SK-N-SH treated with all-trans-retinoic acid at 6 μM for 48 hours (cell line): ENCODE measurements at regions not wholly inside any gene's neighbourhood (a gene's known extent, or its start where the extent isn't known, plus 50 kb on each side); places are given as distances from the start of the nearest gene placed in this dataset.

Experiments used
- ATAC-seq: fragments of 200-7000 bp; cut with Tn5 transposase; 3 replicates; pipeline ENCODE4 v1.9.1; 2020; ENCODE audit warnings: mild to moderate bottlenecking, moderate library complexity
- ARNTL ChIP-seq: fragments of 450-650 bp; formaldehyde crosslinking; IDR thresholded peaks from 2 replicates; pipeline ENCODE4 v1.5.0; 2020; ENCODE audit warnings: low read depth, mild to moderate bottlenecking, moderate library complexity, borderline replicate concordance
- BACH2 ChIP-seq: fragments of 250-450 bp; sonication (Bioruptor Pico); IDR thresholded peaks from 2 replicates; pipeline ENCODE4 v1.9.0; 2021; ENCODE audit warnings: mild to moderate bottlenecking, borderline replicate concordance
- CSDC2 ChIP-seq: fragments of 250-450 bp; sonication (Bioruptor Pico); IDR thresholded peaks from 2 replicates; pipeline ENCODE4 v1.5.0; 2020; ENCODE audit warnings: mild to moderate bottlenecking, moderate library complexity
- ESRRG ChIP-seq: fragments of 250-450 bp; sonication (Bioruptor Pico); IDR thresholded peaks from 2 replicates; pipeline ENCODE4 v1.6.1; 2021; ENCODE audit warnings: mild to moderate bottlenecking
- GLIS3 ChIP-seq: fragments of 250-450 bp; sonication (Bioruptor Pico); IDR thresholded peaks from 2 replicates; pipeline ENCODE4 v1.5.0; 2020; ENCODE audit warnings: mild to moderate bottlenecking, moderate library complexity
- OSR1 ChIP-seq: fragments of 250-450 bp; sonication (Bioruptor Pico); IDR thresholded peaks from 2 replicates; pipeline ENCODE4 v1.8.0; 2022; ENCODE audit warnings: moderate library complexity, mild to moderate bottlenecking, inconsistent platforms
- PPARA ChIP-seq: fragments of 250-450 bp; sonication (Bioruptor Pico); IDR thresholded peaks from 2 replicates; pipeline ENCODE4 v1.5.0; 2020; ENCODE audit warnings: mild to moderate bottlenecking, borderline replicate concordance
- RARB ChIP-seq: fragments of 250-450 bp; sonication (Bioruptor Pico); IDR thresholded peaks from 2 replicates; pipeline ENCODE4 v1.8.0; 2021; ENCODE audit warnings: mild to moderate bottlenecking, moderate library complexity
- SNAI2 ChIP-seq: fragments of 250-450 bp; sonication (Bioruptor Pico); IDR thresholded peaks from 2 replicates; pipeline ENCODE4 v1.5.0; 2020; ENCODE audit warnings: mild to moderate bottlenecking, moderate library complexity
- TCF4 ChIP-seq: fragments of 250-450 bp; sonication (Bioruptor Pico); IDR thresholded peaks from 2 replicates; pipeline ENCODE4 v1.8.0; 2021; ENCODE audit warnings: mild to moderate bottlenecking, moderate library complexity, borderline replicate concordance
- TOX ChIP-seq: fragments of 250-450 bp; sonication (Bioruptor Pico); IDR thresholded peaks from 2 replicates; pipeline ENCODE4 v1.8.0; 2021; ENCODE audit warnings: mild to moderate bottlenecking, moderate library complexity, borderline replicate concordance
- ZC3H10 ChIP-seq: fragments of 250-450 bp; sonication (Bioruptor Pico); IDR thresholded peaks from 2 replicates; pipeline ENCODE4 v1.5.1; 2021; ENCODE audit warnings: mild to moderate bottlenecking, moderate library complexity
- ZFP3 ChIP-seq: fragments of 250-450 bp; sonication (Bioruptor Pico); IDR thresholded peaks from 2 replicates; pipeline ENCODE4 v1.5.0; 2020; ENCODE audit warnings: mild to moderate bottlenecking, moderate library complexity
- ZFP30 ChIP-seq: fragments of 450-650 bp; formaldehyde crosslinking; IDR thresholded peaks from 2 replicates; pipeline ENCODE4 v1.5.0; 2022; ENCODE audit warnings: mild to moderate bottlenecking, moderate library complexity
- ZNF565 ChIP-seq: fragments of 450-650 bp; formaldehyde crosslinking; conservative IDR thresholded peaks from 2 replicates; pipeline ENCODE4 v1.5.0; 2020; ENCODE audit warnings: low read depth, mild to moderate bottlenecking, moderate library complexity
- ZNF70 ChIP-seq: fragments of 450-650 bp; formaldehyde crosslinking; IDR thresholded peaks from 2 replicates; pipeline ENCODE4 v1.5.0; 2020; ENCODE audit warnings: mild to moderate bottlenecking, moderate library complexity
- ZNF8 ChIP-seq: fragments of 450-650 bp; formaldehyde crosslinking; IDR thresholded peaks from 2 replicates; pipeline ENCODE4 v1.5.0; 2020; ENCODE audit warnings: mild to moderate bottlenecking, moderate library complexity
- TF ChIP-seq, protein P1 (sequence below): fragments of 250-450 bp; sonication (Bioruptor Pico); IDR thresholded peaks from 2 replicates; pipeline ENCODE4 v1.5.0; 2020; ENCODE audit warnings: mild to moderate bottlenecking, moderate library complexity
- TF ChIP-seq, protein P2 (sequence below): fragments of 250-450 bp; sonication (Bioruptor Pico); IDR thresholded peaks from 2 replicates; pipeline ENCODE4 v1.8.0; 2020; ENCODE audit warnings: mild to moderate bottlenecking, moderate library complexity, borderline replicate concordance
- TF ChIP-seq, protein P3 (sequence below): fragments of 250-450 bp; sonication (Bioruptor Pico); IDR thresholded peaks from 2 replicates; pipeline ENCODE4 v1.5.1; 2020; ENCODE audit warnings: low read depth, mild to moderate bottlenecking, moderate library complexity
- TF ChIP-seq, protein P4 (sequence below): fragments of 250-450 bp; sonication (Bioruptor Pico); IDR thresholded peaks from 2 replicates; pipeline ENCODE4 v1.5.1; 2021; ENCODE audit warnings: mild to moderate bottlenecking, moderate library complexity

DNA sequence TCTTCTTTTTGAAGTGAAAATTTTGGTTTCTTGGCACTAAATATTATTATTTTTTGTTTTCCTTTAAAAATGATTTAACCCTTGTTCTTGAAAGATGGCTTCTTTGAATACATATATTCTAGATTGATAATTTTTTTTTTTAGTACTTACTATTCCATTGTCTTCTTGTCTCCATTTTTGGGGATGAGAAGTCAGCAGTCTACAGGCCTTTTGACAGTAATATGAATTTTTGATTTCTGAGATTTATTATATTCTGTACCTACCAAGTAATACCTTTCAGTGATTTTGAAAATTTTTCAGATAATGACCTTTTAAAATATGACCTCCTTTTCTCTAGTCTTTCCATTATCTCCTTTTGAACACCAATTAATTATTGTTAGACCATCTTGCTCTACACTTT, 294.1 kb upstream of the LARGE1 start:
- TF ChIP-seq TCF4 (CRISPR knock-in tag), result no peak
- TF ChIP-seq, protein P1, sequence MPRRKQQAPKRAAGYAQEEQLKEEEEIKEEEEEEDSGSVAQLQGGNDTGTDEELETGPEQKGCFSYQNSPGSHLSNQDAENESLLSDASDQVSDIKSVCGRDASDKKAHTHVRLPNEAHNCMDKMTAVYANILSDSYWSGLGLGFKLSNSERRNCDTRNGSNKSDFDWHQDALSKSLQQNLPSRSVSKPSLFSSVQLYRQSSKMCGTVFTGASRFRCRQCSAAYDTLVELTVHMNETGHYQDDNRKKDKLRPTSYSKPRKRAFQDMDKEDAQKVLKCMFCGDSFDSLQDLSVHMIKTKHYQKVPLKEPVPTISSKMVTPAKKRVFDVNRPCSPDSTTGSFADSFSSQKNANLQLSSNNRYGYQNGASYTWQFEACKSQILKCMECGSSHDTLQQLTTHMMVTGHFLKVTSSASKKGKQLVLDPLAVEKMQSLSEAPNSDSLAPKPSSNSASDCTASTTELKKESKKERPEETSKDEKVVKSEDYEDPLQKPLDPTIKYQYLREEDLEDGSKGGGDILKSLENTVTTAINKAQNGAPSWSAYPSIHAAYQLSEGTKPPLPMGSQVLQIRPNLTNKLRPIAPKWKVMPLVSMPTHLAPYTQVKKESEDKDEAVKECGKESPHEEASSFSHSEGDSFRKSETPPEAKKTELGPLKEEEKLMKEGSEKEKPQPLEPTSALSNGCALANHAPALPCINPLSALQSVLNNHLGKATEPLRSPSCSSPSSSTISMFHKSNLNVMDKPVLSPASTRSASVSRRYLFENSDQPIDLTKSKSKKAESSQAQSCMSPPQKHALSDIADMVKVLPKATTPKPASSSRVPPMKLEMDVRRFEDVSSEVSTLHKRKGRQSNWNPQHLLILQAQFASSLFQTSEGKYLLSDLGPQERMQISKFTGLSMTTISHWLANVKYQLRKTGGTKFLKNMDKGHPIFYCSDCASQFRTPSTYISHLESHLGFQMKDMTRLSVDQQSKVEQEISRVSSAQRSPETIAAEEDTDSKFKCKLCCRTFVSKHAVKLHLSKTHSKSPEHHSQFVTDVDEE (CRISPR knock-in tag), result no peak
- TF ChIP-seq ESRRG (CRISPR knock-in tag), result no peak
- no peak for TF ChIP-seq ZNF70 (CRISPR knock-in tag)
- no peak for TF ChIP-seq ZFP3 (CRISPR knock-in tag)
- TF ChIP-seq, protein P2, sequence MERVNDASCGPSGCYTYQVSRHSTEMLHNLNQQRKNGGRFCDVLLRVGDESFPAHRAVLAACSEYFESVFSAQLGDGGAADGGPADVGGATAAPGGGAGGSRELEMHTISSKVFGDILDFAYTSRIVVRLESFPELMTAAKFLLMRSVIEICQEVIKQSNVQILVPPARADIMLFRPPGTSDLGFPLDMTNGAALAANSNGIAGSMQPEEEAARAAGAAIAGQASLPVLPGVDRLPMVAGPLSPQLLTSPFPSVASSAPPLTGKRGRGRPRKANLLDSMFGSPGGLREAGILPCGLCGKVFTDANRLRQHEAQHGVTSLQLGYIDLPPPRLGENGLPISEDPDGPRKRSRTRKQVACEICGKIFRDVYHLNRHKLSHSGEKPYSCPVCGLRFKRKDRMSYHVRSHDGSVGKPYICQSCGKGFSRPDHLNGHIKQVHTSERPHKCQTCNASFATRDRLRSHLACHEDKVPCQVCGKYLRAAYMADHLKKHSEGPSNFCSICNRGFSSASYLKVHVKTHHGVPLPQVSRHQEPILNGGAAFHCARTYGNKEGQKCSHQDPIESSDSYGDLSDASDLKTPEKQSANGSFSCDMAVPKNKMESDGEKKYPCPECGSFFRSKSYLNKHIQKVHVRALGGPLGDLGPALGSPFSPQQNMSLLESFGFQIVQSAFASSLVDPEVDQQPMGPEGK (CRISPR knock-in tag), result no peak
- TF ChIP-seq ZC3H10 (CRISPR knock-in tag), result no peak
- no peak for TF ChIP-seq OSR1 (CRISPR knock-in tag)
- no peak for TF ChIP-seq ARNTL
- TF ChIP-seq PPARA (CRISPR knock-in tag), result no peak
- TF ChIP-seq ZNF565 (CRISPR knock-in tag), result no peak
- TF ChIP-seq RARB (CRISPR knock-in tag), result no peak
- TF ChIP-seq ZNF8, result no peak
- TF ChIP-seq ZFP30 (CRISPR knock-in tag), result no peak
- no peak for TF ChIP-seq GLIS3 (CRISPR knock-in tag)
- TF ChIP-seq, protein P3, sequence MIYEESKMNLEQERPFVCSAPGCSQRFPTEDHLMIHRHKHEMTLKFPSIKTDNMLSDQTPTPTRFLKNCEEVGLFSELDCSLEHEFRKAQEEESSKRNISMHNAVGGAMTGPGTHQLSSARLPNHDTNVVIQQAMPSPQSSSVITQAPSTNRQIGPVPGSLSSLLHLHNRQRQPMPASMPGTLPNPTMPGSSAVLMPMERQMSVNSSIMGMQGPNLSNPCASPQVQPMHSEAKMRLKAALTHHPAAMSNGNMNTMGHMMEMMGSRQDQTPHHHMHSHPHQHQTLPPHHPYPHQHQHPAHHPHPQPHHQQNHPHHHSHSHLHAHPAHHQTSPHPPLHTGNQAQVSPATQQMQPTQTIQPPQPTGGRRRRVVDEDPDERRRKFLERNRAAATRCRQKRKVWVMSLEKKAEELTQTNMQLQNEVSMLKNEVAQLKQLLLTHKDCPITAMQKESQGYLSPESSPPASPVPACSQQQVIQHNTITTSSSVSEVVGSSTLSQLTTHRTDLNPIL (CRISPR knock-in tag), result no peak
- no peak for TF ChIP-seq TOX (CRISPR knock-in tag)
- TF ChIP-seq SNAI2 (CRISPR knock-in tag), result no peak
- no peak for ATAC-seq

DNA sequence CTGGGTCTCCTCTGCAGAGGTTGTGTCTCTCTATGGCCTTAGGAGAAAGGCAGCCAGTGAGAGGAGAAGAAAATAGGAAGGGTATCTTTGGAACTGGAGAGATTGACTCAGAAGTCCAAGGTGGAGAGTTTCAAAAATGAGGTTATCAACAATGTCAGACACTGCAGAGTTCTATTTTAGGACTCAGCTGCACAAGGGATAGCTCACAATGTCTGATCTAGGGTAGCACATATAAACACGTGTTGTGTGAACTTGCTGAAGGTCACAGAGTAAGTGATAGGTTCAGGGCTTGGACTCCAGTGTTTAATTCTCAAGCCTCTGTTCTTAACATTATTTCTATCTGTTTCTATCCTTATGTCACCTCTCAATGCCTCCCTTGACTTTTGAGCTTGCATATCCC, 305.0 kb upstream of the LARGE1 start:
- TF ChIP-seq ZNF565 (CRISPR knock-in tag), result no peak
- TF ChIP-seq TCF4 (CRISPR knock-in tag), result no peak
- no peak for TF ChIP-seq ZNF8
- no peak for TF ChIP-seq RARB (CRISPR knock-in tag)
- no peak for TF ChIP-seq ZC3H10 (CRISPR knock-in tag)
- TF ChIP-seq ESRRG (CRISPR knock-in tag), result no peak
- no peak for TF ChIP-seq BACH2 (CRISPR knock-in tag)
- no peak for TF ChIP-seq CSDC2
- no peak for TF ChIP-seq TOX (CRISPR knock-in tag)
- TF ChIP-seq, protein P4, sequence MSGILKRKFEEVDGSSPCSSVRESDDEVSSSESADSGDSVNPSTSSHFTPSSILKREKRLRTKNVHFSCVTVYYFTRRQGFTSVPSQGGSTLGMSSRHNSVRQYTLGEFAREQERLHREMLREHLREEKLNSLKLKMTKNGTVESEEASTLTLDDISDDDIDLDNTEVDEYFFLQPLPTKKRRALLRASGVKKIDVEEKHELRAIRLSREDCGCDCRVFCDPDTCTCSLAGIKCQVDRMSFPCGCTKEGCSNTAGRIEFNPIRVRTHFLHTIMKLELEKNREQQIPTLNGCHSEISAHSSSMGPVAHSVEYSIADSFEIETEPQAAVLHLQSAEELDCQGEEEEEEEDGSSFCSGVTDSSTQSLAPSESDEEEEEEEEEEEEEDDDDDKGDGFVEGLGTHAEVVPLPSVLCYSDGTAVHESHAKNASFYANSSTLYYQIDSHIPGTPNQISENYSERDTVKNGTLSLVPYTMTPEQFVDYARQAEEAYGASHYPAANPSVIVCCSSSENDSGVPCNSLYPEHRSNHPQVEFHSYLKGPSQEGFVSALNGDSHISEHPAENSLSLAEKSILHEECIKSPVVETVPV (CRISPR knock-in tag), result no peak
- TF ChIP-seq OSR1 (CRISPR knock-in tag), result no peak
- TF ChIP-seq, protein P1 (CRISPR knock-in tag), result no peak
- no peak for TF ChIP-seq ZFP30 (CRISPR knock-in tag)
- no peak for TF ChIP-seq ZNF70 (CRISPR knock-in tag)
- no peak for TF ChIP-seq ZFP3 (CRISPR knock-in tag)
- no peak for TF ChIP-seq GLIS3 (CRISPR knock-in tag)
- ATAC-seq, result no peak
